ENCODE measurements at regions not wholly inside any gene's neighbourhood (a gene's known extent, or its start where the extent isn't known, plus 50 kb on each side); places are given as distances from the start of the nearest gene placed in this dataset.
"Not testable (repeated sequence)": the region's sequence is repeated elsewhere in the genome, so short reads cannot be mapped to it uniquely, and the experiment has no call there.

DNA sequence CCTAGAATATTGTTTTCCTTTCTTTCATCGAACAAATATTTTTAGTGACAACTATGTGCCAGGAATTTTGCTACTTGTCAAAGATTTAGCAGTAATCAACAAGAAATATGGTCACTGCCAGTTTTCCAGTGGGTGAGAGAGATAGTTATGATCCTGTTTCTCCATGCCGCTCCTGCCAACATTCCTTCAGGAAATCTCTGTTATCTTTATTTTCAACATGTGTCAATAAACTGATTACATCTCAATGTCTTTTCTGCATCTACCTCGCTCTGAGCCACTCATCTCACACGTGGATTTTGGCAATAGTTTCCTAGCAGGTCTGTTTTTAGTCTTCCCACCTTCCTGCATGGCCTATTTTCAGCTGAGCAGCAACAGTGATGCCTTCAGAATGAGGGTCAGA is 650.0 kb upstream of the STXBP6 start:
- DNase-seq (ENCODE audit: low spot score) = no peak

- DNase-seq (ENCODE audit: low spot score) = no peak
Observed at GRCh38 chr14:25698111-25698510, 648.2 kb upstream of the STXBP6 start.

DNA sequence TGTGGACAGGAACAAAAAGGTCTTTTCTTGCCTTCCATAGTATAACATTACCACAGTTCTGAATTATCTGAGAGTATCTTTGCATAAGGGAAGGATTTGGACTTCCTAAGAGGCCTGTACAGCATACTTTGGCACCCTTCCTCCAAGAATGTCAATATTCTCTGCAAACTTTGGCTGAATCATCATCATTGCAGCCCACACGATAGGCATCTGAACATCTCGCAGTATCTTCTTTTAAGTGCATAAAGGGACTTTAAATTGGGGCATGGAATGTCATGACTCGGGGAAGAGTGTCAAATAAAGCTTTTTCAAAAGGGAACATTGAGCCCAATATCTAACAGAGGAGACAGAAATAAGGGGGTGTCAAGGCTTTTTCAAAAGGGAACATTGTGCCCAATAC is 646.2 kb upstream of the STXBP6 start:
- no peak for DNase-seq (ENCODE audit: low spot score)

- DNase-seq (ENCODE audit: low spot score) = no peak
Observed at GRCh38 chr14:25685004-25685403, 635.1 kb upstream of the STXBP6 start.

DNA sequence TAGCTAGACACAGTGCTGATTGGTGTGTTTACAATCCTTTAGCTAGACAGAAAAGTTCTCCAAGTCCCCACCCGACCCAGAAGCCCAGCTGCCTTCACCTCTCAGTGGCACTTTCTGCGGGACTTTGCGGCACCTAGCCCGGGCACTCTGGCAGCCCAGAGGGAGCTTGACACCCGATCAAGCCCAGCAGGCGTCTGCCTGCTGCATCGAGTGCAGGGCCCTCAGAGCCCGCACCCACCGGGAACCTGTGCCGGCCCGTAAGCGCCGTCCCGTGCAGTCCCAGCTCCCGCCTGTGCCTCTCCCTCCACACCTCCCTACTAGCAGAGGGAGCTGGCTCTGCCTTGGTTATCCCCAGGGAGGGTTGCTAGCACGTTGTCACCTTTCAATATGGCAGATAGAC is 631.0 kb upstream of the STXBP6 start:
- no peak for DNase-seq (ENCODE audit: low spot score)

DNA sequence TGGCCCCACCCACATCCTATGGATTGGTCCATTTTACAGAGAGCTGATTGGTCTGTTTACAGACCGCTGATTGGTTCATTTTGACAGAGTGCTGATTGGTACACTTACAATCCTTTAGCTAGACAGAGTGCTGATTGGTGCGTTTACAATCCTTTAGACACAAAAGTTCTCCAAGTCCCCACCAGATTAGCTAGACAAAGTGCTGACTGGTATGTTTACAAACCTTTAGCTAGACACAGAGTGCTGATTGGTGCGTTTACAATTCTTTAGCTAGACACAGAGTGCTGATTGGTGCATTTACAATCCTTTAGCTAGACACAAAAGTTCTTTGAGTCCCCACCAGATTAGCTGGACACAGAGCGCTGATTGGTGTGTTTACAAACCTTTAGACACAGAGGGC is 630.6 kb upstream of the STXBP6 start:
- DNase-seq (ENCODE audit: low spot score) = not testable (repeated sequence)

GRCh38 chr14:25677111-25677510 is 627.2 kb upstream of the STXBP6 start:
- no peak for DNase-seq (ENCODE audit: low spot score)

DNA sequence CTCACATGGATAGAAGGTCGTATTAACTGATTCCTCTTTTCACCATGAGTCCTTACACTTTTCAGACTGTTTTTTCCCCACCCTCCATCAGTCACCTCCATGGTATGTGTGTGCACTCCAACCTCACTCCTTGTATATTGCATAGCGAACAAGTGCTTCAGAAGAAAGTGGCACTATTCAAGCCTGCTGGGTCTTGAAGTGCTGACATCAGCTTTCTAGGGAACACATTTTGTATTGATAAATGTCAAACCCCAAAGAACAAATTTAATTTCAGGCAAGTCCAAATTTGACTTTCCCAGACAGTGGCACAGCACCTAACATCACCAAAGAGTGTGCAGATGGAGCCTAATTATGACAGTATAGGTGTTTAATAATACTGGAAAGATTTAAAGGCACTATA is 617.4 kb upstream of the STXBP6 start:
- no peak for DNase-seq (ENCODE audit: low spot score)

DNA sequence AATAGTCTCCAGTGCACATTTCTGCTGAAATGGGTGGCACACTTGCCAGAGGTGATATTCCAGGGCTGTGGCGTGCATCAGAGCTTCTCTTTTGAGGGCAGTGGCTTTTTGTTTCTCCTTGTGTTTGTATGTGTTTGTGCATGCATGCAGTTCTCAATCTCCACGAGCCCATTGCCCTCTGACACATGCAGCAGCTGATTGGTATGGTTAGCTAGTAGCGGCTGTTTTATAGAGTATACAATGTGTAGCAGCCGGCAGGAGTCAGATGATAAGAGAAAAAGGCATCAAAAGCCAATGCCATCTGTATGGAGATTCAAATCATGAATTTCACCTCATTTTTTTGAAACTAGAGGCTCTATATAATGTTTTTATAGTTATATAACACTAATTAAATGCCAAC is 616.9 kb upstream of the STXBP6 start:
- DNase-seq (ENCODE audit: low spot score) = no peak

DNA sequence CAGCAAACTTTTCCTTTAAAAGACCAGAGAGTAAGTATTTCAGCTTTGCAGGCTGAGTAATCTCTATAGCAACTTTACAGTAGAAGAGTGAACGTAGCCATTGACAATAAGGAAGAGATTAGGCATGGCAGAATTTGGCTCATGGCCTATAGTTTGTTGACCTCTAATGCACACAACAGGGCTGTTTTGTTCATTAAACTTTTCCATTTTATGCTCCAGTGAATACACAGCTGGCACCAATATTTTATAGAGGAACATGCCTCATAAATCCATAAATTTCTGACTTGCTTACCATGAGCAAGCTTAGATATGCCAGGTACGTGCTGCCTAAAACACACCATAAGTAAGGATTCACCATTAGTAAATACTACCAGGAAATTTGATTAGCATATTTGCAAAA is 609.0 kb upstream of the STXBP6 start:
- no peak for DNase-seq (ENCODE audit: low spot score)

GRCh38 chr14:25630447-25630846 is 580.5 kb upstream of the STXBP6 start:
- DNase-seq (ENCODE audit: low spot score) = no peak

GRCh38 chr14:25628978-25629377 is 579.0 kb upstream of the STXBP6 start:
- no peak for DNase-seq (ENCODE audit: low spot score)

DNA sequence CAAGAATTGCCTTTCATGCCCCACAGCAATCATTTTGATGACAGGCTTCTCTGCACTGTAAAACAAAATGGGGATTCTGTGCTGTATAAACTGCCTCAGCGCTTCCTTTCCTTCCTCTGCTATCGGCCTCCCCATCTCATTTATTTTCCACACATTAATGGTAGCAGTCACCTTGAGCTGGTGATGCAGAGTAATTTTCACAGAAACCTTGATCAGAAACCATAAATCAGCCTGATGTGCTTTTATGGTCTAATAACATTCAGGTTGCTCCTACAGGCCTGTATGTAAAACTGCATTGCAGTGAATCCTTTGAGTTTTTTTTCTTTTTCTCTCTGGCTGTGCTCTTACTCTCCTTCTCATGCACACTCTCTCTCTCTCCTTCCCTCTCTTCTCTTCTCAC is 578.4 kb upstream of the STXBP6 start:
- DNase-seq (ENCODE audit: low spot score) = no peak

DNA sequence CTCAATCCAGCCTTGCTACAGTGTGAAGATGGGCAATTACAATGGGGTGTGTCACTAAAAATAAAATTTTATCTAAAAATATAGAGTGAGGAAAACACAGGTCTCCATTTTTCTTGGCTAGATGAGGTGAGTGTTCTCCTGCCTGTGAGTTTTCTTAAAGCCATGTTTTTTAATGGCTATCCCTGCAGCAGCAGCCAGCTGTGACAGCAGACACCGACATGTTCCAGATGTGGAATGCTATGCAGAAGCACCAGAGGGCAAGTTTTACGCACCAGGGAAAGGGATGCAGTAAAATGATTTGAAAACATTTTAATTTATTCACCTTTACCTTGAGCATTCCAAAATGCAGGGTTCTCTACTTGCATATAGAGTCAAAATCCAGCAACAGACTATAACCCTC is 577.0 kb upstream of the STXBP6 start:
- DNase-seq (ENCODE audit: low spot score) = no peak

DNA sequence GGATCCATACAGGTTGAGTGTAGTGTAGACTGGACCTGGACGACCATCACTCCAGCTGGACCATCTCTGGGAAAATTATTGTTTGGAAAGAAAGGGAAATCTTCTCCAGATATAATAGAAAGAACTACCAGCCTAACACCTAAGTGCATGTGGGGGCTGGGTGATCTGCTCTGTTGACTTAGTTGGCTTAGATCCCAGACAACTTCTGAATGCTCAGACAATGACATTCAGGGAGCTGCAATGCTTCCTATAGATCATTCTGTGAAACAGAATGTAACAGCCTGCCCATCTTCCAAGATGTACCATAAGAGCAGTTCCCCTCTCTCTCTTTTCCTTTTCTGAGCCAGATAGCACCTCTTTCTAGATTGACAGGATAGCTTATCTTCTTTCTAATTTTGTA is 572.8 kb upstream of the STXBP6 start:
- no peak for DNase-seq (ENCODE audit: low spot score)

DNA sequence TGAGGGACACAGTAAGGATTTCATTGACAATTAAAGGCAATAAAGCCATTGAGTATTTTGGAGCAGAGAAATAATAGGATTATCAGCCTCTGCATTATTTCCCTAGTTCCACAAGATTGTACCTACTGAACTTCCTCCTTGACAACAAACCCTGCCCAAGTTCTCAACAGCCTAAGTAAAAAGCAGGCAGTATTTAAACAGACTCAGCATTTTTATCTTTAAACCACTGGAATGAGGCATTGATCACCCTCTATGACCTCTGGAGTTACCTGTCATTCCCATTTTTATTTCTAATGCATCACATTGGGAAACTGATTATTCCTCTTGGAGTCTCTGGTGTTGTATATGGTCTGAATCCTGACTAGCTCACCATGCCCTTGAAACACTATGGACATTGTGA is 570.6 kb upstream of the STXBP6 start:
- DNase-seq (ENCODE audit: low spot score) = no peak

DNA sequence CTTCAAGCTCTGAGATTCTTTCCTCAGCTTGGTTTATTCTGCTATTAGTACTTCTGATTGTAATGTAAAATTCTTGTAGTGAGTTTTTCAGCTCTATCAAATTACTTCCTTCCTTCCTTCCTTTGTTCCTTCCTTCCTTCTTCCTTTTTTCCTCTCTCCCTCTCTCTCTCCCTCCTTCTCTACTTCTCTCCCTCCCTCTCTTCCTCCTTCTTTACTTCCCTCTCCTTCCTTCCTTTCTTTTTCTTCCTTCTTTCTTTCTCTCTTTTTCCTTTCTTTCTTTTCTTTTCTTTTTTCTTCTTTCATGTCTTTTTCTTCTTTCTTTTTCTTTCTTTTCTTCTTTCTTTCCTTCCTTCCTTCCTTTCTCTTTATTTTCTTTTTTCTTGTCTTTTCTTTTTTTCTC is 565.2 kb upstream of the STXBP6 start:
- no peak for DNase-seq (ENCODE audit: low spot score)

GRCh38 chr14:25607192-25607591 is 557.2 kb upstream of the STXBP6 start:
- no peak for DNase-seq (ENCODE audit: low spot score)

- no peak for DNase-seq (ENCODE audit: low spot score)
Observed at GRCh38 chr14:25602106-25602505, 552.2 kb upstream of the STXBP6 start.

- no peak for DNase-seq (ENCODE audit: low spot score)
Observed at GRCh38 chr14:25588751-25589150, 538.8 kb upstream of the STXBP6 start.

- DNase-seq (ENCODE audit: low spot score) = no peak
Observed at GRCh38 chr14:25574628-25575325, 524.8 kb upstream of the STXBP6 start.

- DNase-seq (ENCODE audit: low spot score) = no peak
Observed at GRCh38 chr14:25570483-25570882, 520.5 kb upstream of the STXBP6 start.

- no peak for DNase-seq (ENCODE audit: low spot score)
Observed at GRCh38 chr14:25557466-25557865, 507.5 kb upstream of the STXBP6 start.

DNA sequence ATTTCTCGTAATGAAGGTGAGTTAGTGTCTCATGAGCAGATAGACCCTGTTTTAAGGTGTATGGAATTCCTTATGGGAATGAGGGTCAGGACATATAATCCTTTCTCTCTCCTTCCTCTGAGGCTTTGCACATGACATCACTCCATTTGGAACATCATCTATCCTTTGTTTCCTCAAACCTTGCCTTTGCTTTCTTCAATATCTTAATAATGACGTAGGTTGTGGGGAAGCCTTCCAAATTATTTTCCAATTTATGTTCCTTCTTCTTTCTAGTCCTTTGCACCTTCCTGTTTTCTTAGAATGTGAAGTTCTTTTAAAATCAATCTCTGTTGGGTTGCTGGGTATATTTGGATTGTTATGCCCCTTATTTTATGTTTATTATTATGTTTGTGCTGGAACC is 502.9 kb upstream of the STXBP6 start:
- DNase-seq (ENCODE audit: low spot score) = no peak
